ENCODE measurements at regions not wholly inside any gene's neighbourhood (a gene's known extent, or its start where the extent isn't known, plus 50 kb on each side); places are given as distances from the start of the nearest gene placed in this dataset.

DNA sequence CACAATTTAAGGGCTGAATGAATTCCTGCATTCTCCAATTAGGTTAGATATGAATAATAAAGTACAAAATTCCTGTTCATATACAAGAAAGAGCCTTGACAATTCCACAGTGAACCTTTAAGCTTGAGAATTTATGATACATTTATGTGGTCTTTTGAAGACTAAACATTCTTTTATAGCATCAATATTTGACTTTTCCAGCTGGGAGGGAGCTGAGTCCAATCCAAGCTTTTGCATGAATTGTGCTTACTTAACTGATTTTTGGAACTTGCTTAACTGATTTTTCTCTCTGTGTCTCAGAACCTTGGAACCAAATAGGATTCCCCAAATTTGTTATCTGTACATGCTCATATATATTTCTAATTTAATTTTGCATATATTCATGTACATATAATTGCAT lies 388.0 kb downstream of the TRIB2 start:
- TF ChIP-seq, protein P1, sequence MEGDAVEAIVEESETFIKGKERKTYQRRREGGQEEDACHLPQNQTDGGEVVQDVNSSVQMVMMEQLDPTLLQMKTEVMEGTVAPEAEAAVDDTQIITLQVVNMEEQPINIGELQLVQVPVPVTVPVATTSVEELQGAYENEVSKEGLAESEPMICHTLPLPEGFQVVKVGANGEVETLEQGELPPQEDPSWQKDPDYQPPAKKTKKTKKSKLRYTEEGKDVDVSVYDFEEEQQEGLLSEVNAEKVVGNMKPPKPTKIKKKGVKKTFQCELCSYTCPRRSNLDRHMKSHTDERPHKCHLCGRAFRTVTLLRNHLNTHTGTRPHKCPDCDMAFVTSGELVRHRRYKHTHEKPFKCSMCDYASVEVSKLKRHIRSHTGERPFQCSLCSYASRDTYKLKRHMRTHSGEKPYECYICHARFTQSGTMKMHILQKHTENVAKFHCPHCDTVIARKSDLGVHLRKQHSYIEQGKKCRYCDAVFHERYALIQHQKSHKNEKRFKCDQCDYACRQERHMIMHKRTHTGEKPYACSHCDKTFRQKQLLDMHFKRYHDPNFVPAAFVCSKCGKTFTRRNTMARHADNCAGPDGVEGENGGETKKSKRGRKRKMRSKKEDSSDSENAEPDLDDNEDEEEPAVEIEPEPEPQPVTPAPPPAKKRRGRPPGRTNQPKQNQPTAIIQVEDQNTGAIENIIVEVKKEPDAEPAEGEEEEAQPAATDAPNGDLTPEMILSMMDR (IDR thresholded peaks at IDR 0.05), result no peak
- TF ChIP-seq, protein P2, sequence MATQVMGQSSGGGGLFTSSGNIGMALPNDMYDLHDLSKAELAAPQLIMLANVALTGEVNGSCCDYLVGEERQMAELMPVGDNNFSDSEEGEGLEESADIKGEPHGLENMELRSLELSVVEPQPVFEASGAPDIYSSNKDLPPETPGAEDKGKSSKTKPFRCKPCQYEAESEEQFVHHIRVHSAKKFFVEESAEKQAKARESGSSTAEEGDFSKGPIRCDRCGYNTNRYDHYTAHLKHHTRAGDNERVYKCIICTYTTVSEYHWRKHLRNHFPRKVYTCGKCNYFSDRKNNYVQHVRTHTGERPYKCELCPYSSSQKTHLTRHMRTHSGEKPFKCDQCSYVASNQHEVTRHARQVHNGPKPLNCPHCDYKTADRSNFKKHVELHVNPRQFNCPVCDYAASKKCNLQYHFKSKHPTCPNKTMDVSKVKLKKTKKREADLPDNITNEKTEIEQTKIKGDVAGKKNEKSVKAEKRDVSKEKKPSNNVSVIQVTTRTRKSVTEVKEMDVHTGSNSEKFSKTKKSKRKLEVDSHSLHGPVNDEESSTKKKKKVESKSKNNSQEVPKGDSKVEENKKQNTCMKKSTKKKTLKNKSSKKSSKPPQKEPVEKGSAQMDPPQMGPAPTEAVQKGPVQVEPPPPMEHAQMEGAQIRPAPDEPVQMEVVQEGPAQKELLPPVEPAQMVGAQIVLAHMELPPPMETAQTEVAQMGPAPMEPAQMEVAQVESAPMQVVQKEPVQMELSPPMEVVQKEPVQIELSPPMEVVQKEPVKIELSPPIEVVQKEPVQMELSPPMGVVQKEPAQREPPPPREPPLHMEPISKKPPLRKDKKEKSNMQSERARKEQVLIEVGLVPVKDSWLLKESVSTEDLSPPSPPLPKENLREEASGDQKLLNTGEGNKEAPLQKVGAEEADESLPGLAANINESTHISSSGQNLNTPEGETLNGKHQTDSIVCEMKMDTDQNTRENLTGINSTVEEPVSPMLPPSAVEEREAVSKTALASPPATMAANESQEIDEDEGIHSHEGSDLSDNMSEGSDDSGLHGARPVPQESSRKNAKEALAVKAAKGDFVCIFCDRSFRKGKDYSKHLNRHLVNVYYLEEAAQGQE (IDR thresholded peaks at IDR 0.05; ENCODE audit: insufficient read depth in 1 of 2, low read depth in 2 of 2, low read length in 1 of 2), result no peak
- TF ChIP-seq SIN3A (IDR thresholded peaks at IDR 0.05; ENCODE audit: borderline replicate concordance, insufficient read depth, low read depth, low read length), result no peak

All from Panc1 (cell line).